ENCODE measurements at regions not wholly inside any gene's neighbourhood (a gene's known extent, or its start where the extent isn't known, plus 50 kb on each side); places are given as distances from the start of the nearest gene placed in this dataset.

GRCh38 chr11:35082321-35083180 is 56.4 kb upstream of the CD44 start:
- H3K4me3 ChIP-seq, result no peak overlapping the region
- no peak for TF ChIP-seq POLR2A (IDR thresholded peaks at IDR 0.05)
- no peak for TF ChIP-seq CTCF (IDR thresholded peaks at IDR 0.05)
- TF ChIP-seq POLR2AphosphoS5 (IDR thresholded peaks at IDR 0.05), result no peak
- no peak overlapping the region for H3K27ac ChIP-seq
- no peaks in the 10 kb centered on the region for H3K4me1 ChIP-seq (replicated peaks)
- 75% methylated on average over 15 of the region's 15 CpGs for WGBS
- no peaks in the 10 kb centered on the region for H3K9me3 ChIP-seq
- intact Hi-C loops (cut with DNase I), result no loop called here
- no peaks in the 10 kb centered on the region for H3K36me3 ChIP-seq
- no peak for DNase-seq (ENCODE audit: low spot score)
- no peaks in the 10 kb centered on the region for H3K27me3 ChIP-seq (replicated peaks; ENCODE audit: insufficient read depth)

- TF ChIP-seq CTCF (IDR thresholded peaks at IDR 0.05) (no peak), POLR2A (IDR thresholded peaks at IDR 0.05) (no peak), POLR2AphosphoS5 (IDR thresholded peaks at IDR 0.05) (no peak)
- H3K4me1 ChIP-seq (replicated peaks), result no peaks in the 10 kb centered on the region
- no peaks in the 10 kb centered on the region for H3K9me3 ChIP-seq
- intact Hi-C loops (cut with DNase I), result no loop called here
- H3K36me3 ChIP-seq, result no peaks in the 10 kb centered on the region
- H3K27me3 ChIP-seq (replicated peaks; ENCODE audit: insufficient read depth), result no peaks in the 10 kb centered on the region
- WGBS, result 17% methylated on average over 2 of the region's 2 CpGs
- H3K4me3 ChIP-seq, result no peak overlapping the region
- H3K27ac ChIP-seq, result no peak overlapping the region
- DNase-seq (ENCODE audit: low spot score), result no peak
These were observed 55.9 kb upstream of the CD44 start for GRCh38 chr11:35083181-35083430.

- peak; percentile 43 for DNase-seq (ENCODE audit: low spot score)
- no peaks in the 10 kb centered on the region for H3K27me3 ChIP-seq (replicated peaks; ENCODE audit: insufficient read depth)
- no peak overlapping the region for H3K27ac ChIP-seq
- no peak overlapping the region for H3K4me3 ChIP-seq
- H3K9me3 ChIP-seq, result no peaks in the 10 kb centered on the region
- intact Hi-C loops (cut with DNase I), result no loop called here
- H3K36me3 ChIP-seq, result no peaks in the 10 kb centered on the region
- no peaks in the 10 kb centered on the region for H3K4me1 ChIP-seq (replicated peaks)
- TF ChIP-seq CTCF (IDR thresholded peaks at IDR 0.05), result no peak
- TF ChIP-seq POLR2AphosphoS5 (IDR thresholded peaks at IDR 0.05), result peak; percentile 35
- TF ChIP-seq POLR2A (IDR thresholded peaks at IDR 0.05), result no peak
- WGBS, result 29% methylated on average over 11 of the region's 11 CpGs
These were observed 55.3 kb upstream of the CD44 start for GRCh38 chr11:35083431-35084238.

GRCh38 chr11:35084817-35085440 is 54.0 kb upstream of the CD44 start:
- intact Hi-C loops (cut with DNase I), result no loop called here
- no peaks in the 10 kb centered on the region for H3K36me3 ChIP-seq
- H3K27me3 ChIP-seq (replicated peaks; ENCODE audit: insufficient read depth), result no peaks in the 10 kb centered on the region
- no peak overlapping the region for H3K27ac ChIP-seq
- no peak overlapping the region for H3K4me3 ChIP-seq
- 89% methylated on average over 3 of the region's 3 CpGs for WGBS
- no peaks in the 10 kb centered on the region for H3K4me1 ChIP-seq (replicated peaks)
- TF ChIP-seq POLR2A (IDR thresholded peaks at IDR 0.05) (no peak), CTCF (IDR thresholded peaks at IDR 0.05) (no peak), POLR2AphosphoS5 (IDR thresholded peaks at IDR 0.05) (no peak)
- no peaks in the 10 kb centered on the region for H3K9me3 ChIP-seq
- DNase-seq (ENCODE audit: low spot score), result no peak
